Fibroblast of villous mesenchyme (primary cell): ENCODE measurements at regions not wholly inside any gene's neighbourhood (a gene's known extent, or its start where the extent isn't known, plus 50 kb on each side); places are given as distances from the start of the nearest gene placed in this dataset.

Experiments
- DNase-seq: peaks from one replicate; pipeline ENCODE4 v3.0.0-alpha.2; 2010; ENCODE audit warnings: low read depth
- H3K4me3 ChIP-seq: 2 replicates; pipeline ENCODE4 v1.5.1; 2011; ENCODE audit warnings: low read depth, mild to moderate bottlenecking, low read length
- CTCF ChIP-seq: IDR thresholded peaks from 2 replicates; pipeline ENCODE4 v1.5.1; 2012; ENCODE audit warnings: low read depth, mild to moderate bottlenecking, low read length; ENCODE audit not compliant: insufficient read depth

GRCh38 chr4:183563874-183564273, 59.0 kb downstream of the ING2 start:
- H3K4me3 ChIP-seq = no peak overlapping the region
- TF ChIP-seq CTCF = no peak
- DNase-seq = peak; percentile 48

GRCh38 chr4:183571350-183571941, 66.6 kb downstream of the ING2 start:
- peak; percentile 18 for DNase-seq
- no peak overlapping the region for H3K4me3 ChIP-seq
- no peak for TF ChIP-seq CTCF

- no peak for DNase-seq
- TF ChIP-seq CTCF = no peak
- no peak overlapping the region for H3K4me3 ChIP-seq
Observed at GRCh38 chr4:183576701-183577404, 72.0 kb downstream of the ING2 start.

GRCh38 chr4:183580370-183580769, 75.5 kb downstream of the ING2 start:
- DNase-seq = no peak
- no peak overlapping the region for H3K4me3 ChIP-seq
- no peak for TF ChIP-seq CTCF

GRCh38 chr4:183580849-183581248, 76.0 kb downstream of the ING2 start:
- no peak for TF ChIP-seq CTCF
- DNase-seq = no peak
- no peak overlapping the region for H3K4me3 ChIP-seq

- H3K4me3 ChIP-seq = no peak overlapping the region
- no peak for TF ChIP-seq CTCF
- DNase-seq = no peak
Observed at GRCh38 chr4:183586824-183587223, 72.2 kb downstream of the RWDD4 start.

GRCh38 chr4:183588169-183588675, 70.8 kb downstream of the RWDD4 start:
- DNase-seq = peak; percentile 83
- H3K4me3 ChIP-seq = peak overlapping the region; percentile 36
- no peak for TF ChIP-seq CTCF
